ENCODE measurements at regions not wholly inside any gene's neighbourhood (a gene's known extent, or its start where the extent isn't known, plus 50 kb on each side); places are given as distances from the start of the nearest gene placed in this dataset.
"Not testable (repeated sequence)": the region's sequence is repeated elsewhere in the genome, so short reads cannot be mapped to it uniquely, and the experiment has no call there.

GRCh38 chrX:45400951-45401725 lies 200.5 kb upstream of the DIPK2B start:
- TF ChIP-seq CTCF (IDR thresholded peaks at IDR 0.05; ENCODE audit: insufficient read depth, low read length); REST (IDR thresholded peaks at IDR 0.05; ENCODE audit: insufficient replicate concordance, low read depth): not testable (repeated sequence)
